ENCODE measurements at regions not wholly inside any gene's neighbourhood (a gene's known extent, or its start where the extent isn't known, plus 50 kb on each side); places are given as distances from the start of the nearest gene placed in this dataset.

GRCh38 chr6:105851113-105851580, 235.0 kb upstream of the PRDM1 start:
- TF ChIP-seq CEBPB (IDR thresholded peaks at IDR 0.05), result no peak
- no peak for TF ChIP-seq SREBF2 (IDR thresholded peaks at IDR 0.05)
- no peak for TF ChIP-seq ZSCAN20 (CRISPR knock-in tag; IDR thresholded peaks at IDR 0.05)
- no peak for TF ChIP-seq SMC3 (IDR thresholded peaks at IDR 0.05)
- no peak for TF ChIP-seq FOSL2 (IDR thresholded peaks at IDR 0.05)
- TF ChIP-seq FOSL2 (CRISPR knock-in tag; IDR thresholded peaks at IDR 0.05), result no peak
- no peak for TF ChIP-seq BHLHE40 (IDR thresholded peaks at IDR 0.05; ENCODE audit: low read depth, low read length)
- no peak for TF ChIP-seq ZC3H11A (IDR thresholded peaks at IDR 0.05)
- TF ChIP-seq, protein P1, sequence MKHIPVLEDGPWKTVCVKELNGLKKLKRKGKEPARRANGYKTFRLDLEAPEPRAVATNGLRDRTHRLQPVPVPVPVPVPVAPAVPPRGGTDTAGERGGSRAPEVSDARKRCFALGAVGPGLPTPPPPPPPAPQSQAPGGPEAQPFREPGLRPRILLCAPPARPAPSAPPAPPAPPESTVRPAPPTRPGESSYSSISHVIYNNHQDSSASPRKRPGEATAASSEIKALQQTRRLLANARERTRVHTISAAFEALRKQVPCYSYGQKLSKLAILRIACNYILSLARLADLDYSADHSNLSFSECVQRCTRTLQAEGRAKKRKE (CRISPR knock-in tag; IDR thresholded peaks at IDR 0.05; ENCODE audit: low read depth), result no peak
- TF ChIP-seq HEYL (CRISPR knock-in tag; IDR thresholded peaks at IDR 0.05), result no peak
- no peak for TF ChIP-seq HMGXB4 (CRISPR knock-in tag; IDR thresholded peaks at IDR 0.05; ENCODE audit: borderline replicate concordance)
- no peak for TF ChIP-seq JUNB (IDR thresholded peaks at IDR 0.05)
- TF ChIP-seq RFX5 (IDR thresholded peaks at IDR 0.05), result no peak
- no peak for TF ChIP-seq NR3C1 (IDR thresholded peaks at IDR 0.05)
- no peak for TF ChIP-seq RAD21 (conservative IDR thresholded peaks at IDR 0.05 in 1 of 2, IDR thresholded peaks at IDR 0.05 in 1 of 2)
- no peak for TF ChIP-seq EHF (CRISPR knock-in tag; IDR thresholded peaks at IDR 0.05)
- DNase-seq (ENCODE audit: low read depth in 1 of 2, low spot score in 1 of 2), result no peak
- ChIA-PET CTCF (no interaction called here), POLR2A (no interaction called here)
- Histone ChIP-seq H3K4me1 (no peaks in the 10 kb centered on the region), H3K9me3 (no peaks in the 10 kb centered on the region), H3K27ac (no peak overlapping the region), H3K4me3 (no peak overlapping the region), H3K4me2 (no peak overlapping the region)
- no peak for ATAC-seq
- FAIRE-seq, result no peak
- 90% methylated on average over 9 of the region's 10 CpGs for WGBS (ENCODE audit: missing lambda C conversion rate)

GRCh38 chr6:105850261-105851112, 235.6 kb upstream of the PRDM1 start:
- H3K4me3 ChIP-seq, result no peak overlapping the region
- DNase-seq (ENCODE audit: low read depth in 1 of 2, low spot score in 1 of 2), result no peak
- H3K4me2 ChIP-seq, result no peak overlapping the region
- TF ChIP-seq HOXA7 (CRISPR knock-in tag; IDR thresholded peaks at IDR 0.05) (no peak), ZSCAN20 (CRISPR knock-in tag; IDR thresholded peaks at IDR 0.05) (no peak), MAZ (IDR thresholded peaks at IDR 0.05; ENCODE audit: borderline replicate concordance, low read depth, low read length) (no peak), BHLHE40 (IDR thresholded peaks at IDR 0.05; ENCODE audit: low read depth, low read length) (no peak), EHMT2 (IDR thresholded peaks at IDR 0.05; ENCODE audit: low read depth) (no peak), TP53 (CRISPR knock-in tag; IDR thresholded peaks at IDR 0.05) (no peak), HES2 (IDR thresholded peaks at IDR 0.05) (no peak)
- peak overlapping the region in 1 of 2 experiments; percentile 24; a peak in 1 of 6 replicates for H3K27ac ChIP-seq
- POLR2A ChIA-PET, result no interaction called here
- no peaks in the 10 kb centered on the region for H3K4me1 ChIP-seq
- WGBS (ENCODE audit: missing lambda C conversion rate), result 86% methylated on average over 11 of the region's 11 CpGs
- no peak for FAIRE-seq
- CTCF ChIA-PET, result no interaction called here
- H3K9me3 ChIP-seq, result no peaks in the 10 kb centered on the region
- no peak for ATAC-seq

DNA sequence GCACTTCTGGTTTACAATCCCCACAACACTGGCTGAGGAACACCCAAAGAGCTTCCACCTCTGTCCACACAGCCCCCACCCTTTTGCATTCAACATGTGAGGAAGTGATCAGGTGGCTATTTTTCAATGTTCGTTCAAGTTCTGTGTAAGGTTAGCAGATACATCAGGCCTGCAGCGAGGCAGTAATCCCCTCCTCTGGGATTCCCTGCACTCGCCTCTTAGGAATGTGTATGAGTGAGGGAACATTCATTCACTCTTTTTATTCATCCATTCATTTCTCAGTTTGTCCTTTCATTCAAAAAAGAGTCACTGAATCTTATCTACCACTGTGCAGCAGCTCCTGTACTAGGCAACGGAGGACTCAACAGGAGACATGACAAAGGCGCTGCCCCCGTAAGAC, 236.4 kb upstream of the PRDM1 start:
- peak overlapping the region in 1 of 2 experiments; percentile 24; a peak in 1 of 6 replicates for H3K27ac ChIP-seq
- no peaks in the 10 kb centered on the region for H3K4me1 ChIP-seq
- no peaks in the 10 kb centered on the region for H3K9me3 ChIP-seq
- no peak for FAIRE-seq
- WGBS (ENCODE audit: missing lambda C conversion rate), result 83% methylated on average over 6 of the region's 6 CpGs
- CTCF ChIA-PET, result no interaction called here
- POLR2A ChIA-PET, result no interaction called here
- no peak for DNase-seq (ENCODE audit: low read depth in 1 of 2, low spot score in 1 of 2)
- no peak overlapping the region for H3K4me3 ChIP-seq
- no peak overlapping the region for H3K4me2 ChIP-seq
- no peak for ATAC-seq
- TF ChIP-seq EHF (CRISPR knock-in tag; IDR thresholded peaks at IDR 0.05) (no peak), RFX5 (IDR thresholded peaks at IDR 0.05) (no peak), USF2 (IDR thresholded peaks at IDR 0.05) (no peak)
- TF ChIP-seq, protein P2, sequence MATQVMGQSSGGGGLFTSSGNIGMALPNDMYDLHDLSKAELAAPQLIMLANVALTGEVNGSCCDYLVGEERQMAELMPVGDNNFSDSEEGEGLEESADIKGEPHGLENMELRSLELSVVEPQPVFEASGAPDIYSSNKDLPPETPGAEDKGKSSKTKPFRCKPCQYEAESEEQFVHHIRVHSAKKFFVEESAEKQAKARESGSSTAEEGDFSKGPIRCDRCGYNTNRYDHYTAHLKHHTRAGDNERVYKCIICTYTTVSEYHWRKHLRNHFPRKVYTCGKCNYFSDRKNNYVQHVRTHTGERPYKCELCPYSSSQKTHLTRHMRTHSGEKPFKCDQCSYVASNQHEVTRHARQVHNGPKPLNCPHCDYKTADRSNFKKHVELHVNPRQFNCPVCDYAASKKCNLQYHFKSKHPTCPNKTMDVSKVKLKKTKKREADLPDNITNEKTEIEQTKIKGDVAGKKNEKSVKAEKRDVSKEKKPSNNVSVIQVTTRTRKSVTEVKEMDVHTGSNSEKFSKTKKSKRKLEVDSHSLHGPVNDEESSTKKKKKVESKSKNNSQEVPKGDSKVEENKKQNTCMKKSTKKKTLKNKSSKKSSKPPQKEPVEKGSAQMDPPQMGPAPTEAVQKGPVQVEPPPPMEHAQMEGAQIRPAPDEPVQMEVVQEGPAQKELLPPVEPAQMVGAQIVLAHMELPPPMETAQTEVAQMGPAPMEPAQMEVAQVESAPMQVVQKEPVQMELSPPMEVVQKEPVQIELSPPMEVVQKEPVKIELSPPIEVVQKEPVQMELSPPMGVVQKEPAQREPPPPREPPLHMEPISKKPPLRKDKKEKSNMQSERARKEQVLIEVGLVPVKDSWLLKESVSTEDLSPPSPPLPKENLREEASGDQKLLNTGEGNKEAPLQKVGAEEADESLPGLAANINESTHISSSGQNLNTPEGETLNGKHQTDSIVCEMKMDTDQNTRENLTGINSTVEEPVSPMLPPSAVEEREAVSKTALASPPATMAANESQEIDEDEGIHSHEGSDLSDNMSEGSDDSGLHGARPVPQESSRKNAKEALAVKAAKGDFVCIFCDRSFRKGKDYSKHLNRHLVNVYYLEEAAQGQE (IDR thresholded peaks at IDR 0.05), result no peak
- TF ChIP-seq, protein P3, sequence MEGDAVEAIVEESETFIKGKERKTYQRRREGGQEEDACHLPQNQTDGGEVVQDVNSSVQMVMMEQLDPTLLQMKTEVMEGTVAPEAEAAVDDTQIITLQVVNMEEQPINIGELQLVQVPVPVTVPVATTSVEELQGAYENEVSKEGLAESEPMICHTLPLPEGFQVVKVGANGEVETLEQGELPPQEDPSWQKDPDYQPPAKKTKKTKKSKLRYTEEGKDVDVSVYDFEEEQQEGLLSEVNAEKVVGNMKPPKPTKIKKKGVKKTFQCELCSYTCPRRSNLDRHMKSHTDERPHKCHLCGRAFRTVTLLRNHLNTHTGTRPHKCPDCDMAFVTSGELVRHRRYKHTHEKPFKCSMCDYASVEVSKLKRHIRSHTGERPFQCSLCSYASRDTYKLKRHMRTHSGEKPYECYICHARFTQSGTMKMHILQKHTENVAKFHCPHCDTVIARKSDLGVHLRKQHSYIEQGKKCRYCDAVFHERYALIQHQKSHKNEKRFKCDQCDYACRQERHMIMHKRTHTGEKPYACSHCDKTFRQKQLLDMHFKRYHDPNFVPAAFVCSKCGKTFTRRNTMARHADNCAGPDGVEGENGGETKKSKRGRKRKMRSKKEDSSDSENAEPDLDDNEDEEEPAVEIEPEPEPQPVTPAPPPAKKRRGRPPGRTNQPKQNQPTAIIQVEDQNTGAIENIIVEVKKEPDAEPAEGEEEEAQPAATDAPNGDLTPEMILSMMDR (IDR thresholded peaks at IDR 0.05), result no peak
